Caco-2 (cell line): ENCODE measurements at regions not wholly inside any gene's neighbourhood (a gene's known extent, or its start where the extent isn't known, plus 50 kb on each side); places are given as distances from the start of the nearest gene placed in this dataset.
"Not testable (repeated sequence)": the region's sequence is repeated elsewhere in the genome, so short reads cannot be mapped to it uniquely, and the experiment has no call there.

Experiments
- BruUV-seq: library from RNA; stranded (reverse); fragments of 400-500 nt; replicated peaks from 2 replicates; lab custom pipeline; 2021; lab: Mats Ljungman, UMichigan
- CTCF ChIA-PET: fragments of 300-600 bp; sonication (Branson Sonifier 250); formaldehyde crosslinking; loops from one replicate; lab custom pipeline; 2022; ENCODE audit warnings: antibody characterized with exemption; lab: Charles Lee
- POLR2A ChIA-PET: fragments of 300-600 bp; sonication (Branson Sonifier 250); formaldehyde crosslinking; loops from one replicate; lab custom pipeline; 2022; ENCODE audit warnings: antibody characterized with exemption; lab: Charles Lee
- DNase-seq, 2 experiments: peaks; one replicate each; pipeline versions ENCODE4 v3.0.0 to v3.0.0-alpha.2; 2020 to 2022
- H3K27me3 ChIP-seq: replicated peaks from 2 replicates; pipeline ENCODE4 v1.6.0; 2011; ENCODE audit warnings: low read length; ENCODE audit not compliant: control insufficient read depth, insufficient read depth
- H3K36me3 ChIP-seq: 2 replicates; pipeline ENCODE4 v1.5.1; 2011; ENCODE audit warnings: low read length; ENCODE audit not compliant: control insufficient read depth, insufficient read depth
- H3K4me1 ChIP-seq: fragments of 250-450 bp; sonication (Bioruptor Pico); 2 replicates; pipeline ENCODE4 v1.5.1; 2020; ENCODE audit warnings: mild to moderate bottlenecking
- H3K4me3 ChIP-seq: 2 replicates; pipeline ENCODE4 v1.5.1; 2011; ENCODE audit warnings: low read depth, mild to moderate bottlenecking, control low read depth, low read length
- H3K9me3 ChIP-seq: fragments of 250-450 bp; sonication (Bioruptor Pico); 2 replicates; pipeline ENCODE4 v1.5.1; 2020; ENCODE audit warnings: mild to moderate bottlenecking, moderate library complexity
- H3K27ac Mint-ChIP-seq: one replicate; pipeline ENCODE4 v1.8.0; 2022; ENCODE audit warnings: mixed read lengths; ENCODE audit not compliant: unreplicated experiment
- H3K27me3 Mint-ChIP-seq: one replicate; pipeline ENCODE4 v1.8.0; 2022; ENCODE audit warnings: mixed read lengths; ENCODE audit not compliant: insufficient read depth, unreplicated experiment
- H3K36me3 Mint-ChIP-seq: one replicate; pipeline ENCODE4 v1.8.0; 2022; ENCODE audit warnings: mild to moderate bottlenecking, mixed read lengths; ENCODE audit not compliant: insufficient read depth, unreplicated experiment
- H3K4me1 Mint-ChIP-seq: one replicate; pipeline ENCODE4 v1.8.0; 2022; ENCODE audit warnings: low read depth, mixed read lengths; ENCODE audit not compliant: unreplicated experiment
- H3K4me3 Mint-ChIP-seq: one replicate; pipeline ENCODE4 v1.8.0; 2022; ENCODE audit warnings: mild to moderate bottlenecking, moderate library complexity, mixed read lengths; ENCODE audit not compliant: unreplicated experiment
- H3K9me3 Mint-ChIP-seq: one replicate; pipeline ENCODE4 v1.8.0; 2022; ENCODE audit warnings: mixed read lengths; ENCODE audit not compliant: unreplicated experiment
- CTCF ChIP-seq, 2 experiments: fragments of 200-600 bp in 1 of 2; IDR thresholded peaks; 1 replicate in 1 of 2; 2 replicates in 1 of 2; pipeline versions ENCODE4 v1.5.1 to v1.8.0; 2011 to 2022; ENCODE audit warnings: antibody characterized with exemption in 1 of 2, control low read depth in 1 of 2, inconsistent platforms in 1 of 2, low read depth in 1 of 2, low read length in 1 of 2, mild to moderate bottlenecking in 1 of 2, moderate library complexity in 1 of 2; ENCODE audit not compliant: insufficient read depth in 1 of 2, severe bottlenecking in 1 of 2, unreplicated experiment in 1 of 2
- intact Hi-C: fragments of 100-400 bp; cut with micrococcal nuclease; formaldehyde crosslinking; loops from one replicate; pipeline ENCODE4 v1.10.0; 2022; ENCODE audit not compliant: unreplicated experiment

DNA sequence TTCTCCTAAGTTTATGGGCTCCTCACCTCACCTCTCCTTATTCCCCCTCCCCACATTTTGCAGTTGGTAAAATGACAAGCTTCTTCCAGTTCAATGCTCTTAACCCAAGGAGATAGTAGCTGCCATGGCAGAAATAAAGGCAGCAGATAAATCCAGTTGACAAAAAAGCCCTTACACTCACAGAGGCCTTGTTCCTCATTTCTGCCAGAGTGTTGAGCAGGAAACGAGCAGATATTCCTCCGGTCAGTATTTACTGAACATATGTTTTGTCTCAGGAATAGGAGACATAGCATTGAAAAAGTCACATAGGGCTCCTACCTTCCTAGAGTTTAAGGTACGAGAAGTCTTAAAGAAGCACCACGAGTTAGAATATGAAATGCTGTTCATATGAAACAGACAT is 493.7 kb upstream of the TNP1 start:
- Histone ChIP-seq H3K9me3 (no peaks in the 10 kb centered on the region), H3K4me3 (no peak overlapping the region), H3K36me3 (no peaks in the 10 kb centered on the region), H3K4me1 (peaks cover 13% of the 10 kb centered on the region), H3K27me3 (no peaks in the 10 kb centered on the region)
- Mint-ChIP-seq H3K4me3 (no peak overlapping the region), H3K27me3 (no peaks in the 10 kb centered on the region), H3K4me1 (peaks cover 20% of the 10 kb centered on the region), H3K27ac (no peak overlapping the region), H3K9me3 (no peaks in the 10 kb centered on the region), H3K36me3 (no peaks in the 10 kb centered on the region)
- intact Hi-C loops: no loop called here
- CTCF ChIA-PET: no interaction called here
- DNase-seq: no peak
- POLR2A ChIA-PET: no interaction called here
- BruUV-seq: no TSS peak
- TF ChIP-seq CTCF (IDR thresholded peaks at IDR 0.05; ENCODE audit: insufficient read depth in 1 of 2, low read depth in 1 of 2, low read length in 1 of 2, severe bottlenecking in 1 of 2, unreplicated experiment in 1 of 2): no peak

DNA sequence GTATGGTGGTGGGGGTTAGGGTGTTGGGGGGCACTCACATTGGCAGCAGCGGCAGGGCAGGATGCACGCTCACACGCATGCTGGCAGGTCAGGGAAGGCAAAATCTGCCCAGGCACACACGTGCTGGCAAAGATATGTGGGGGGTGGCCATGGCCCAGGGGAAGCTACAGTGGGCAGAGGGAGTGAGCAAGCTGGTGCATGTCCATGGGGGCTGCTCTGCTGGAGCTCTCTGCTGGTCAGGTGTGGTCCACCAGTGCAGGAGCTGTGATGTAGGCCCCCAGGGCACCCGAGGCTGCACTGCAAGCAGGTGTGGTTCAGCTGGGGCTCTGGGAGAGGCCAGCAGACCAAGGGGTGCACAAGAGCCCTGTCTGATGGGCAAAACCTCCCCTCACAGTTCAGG is 491.5 kb upstream of the TNP1 start:
- POLR2A ChIA-PET: no interaction called here
- intact Hi-C loops: no loop called here

GRCh38 chr2:217349251-217349650 is 489.4 kb upstream of the TNP1 start:
- DNase-seq: no peak
- H3K4me1 Mint-ChIP-seq: no peaks in the 10 kb centered on the region
- no peak for TF ChIP-seq CTCF (IDR thresholded peaks at IDR 0.05; ENCODE audit: insufficient read depth in 1 of 2, low read depth in 1 of 2, low read length in 1 of 2, severe bottlenecking in 1 of 2, unreplicated experiment in 1 of 2)
- POLR2A ChIA-PET: no interaction called here
- H3K4me1 ChIP-seq: no peaks in the 10 kb centered on the region
- H3K4me3 ChIP-seq: no peak overlapping the region
- H3K9me3 Mint-ChIP-seq: no peaks in the 10 kb centered on the region
- H3K27ac Mint-ChIP-seq: no peak overlapping the region
- no TSS peak for BruUV-seq
- H3K36me3 Mint-ChIP-seq: no peaks in the 10 kb centered on the region
- H3K4me3 Mint-ChIP-seq: no peak overlapping the region
- CTCF ChIA-PET: no interaction called here
- H3K36me3 ChIP-seq: no peaks in the 10 kb centered on the region
- intact Hi-C loops: no loop called here
- no peaks in the 10 kb centered on the region for H3K27me3 Mint-ChIP-seq
- H3K27me3 ChIP-seq: no peaks in the 10 kb centered on the region
- peaks cover 4% of the 10 kb centered on the region; the same call in 1 of the 2 replicates for H3K9me3 ChIP-seq

More for the DNA sequence above, 491.5 kb upstream of the TNP1 start:
- Mint-ChIP-seq H3K27ac (no peak overlapping the region), H3K36me3 (no peaks in the 10 kb centered on the region), H3K9me3 (no peaks in the 10 kb centered on the region), H3K27me3 (no peaks in the 10 kb centered on the region), H3K4me1 (peaks cover 6% of the 10 kb centered on the region), H3K4me3 (no peak overlapping the region)
- Histone ChIP-seq H3K36me3 (no peaks in the 10 kb centered on the region), H3K9me3 (peaks cover 2% of the 10 kb centered on the region; the same call in 1 of the 2 replicates), H3K27me3 (no peaks in the 10 kb centered on the region), H3K4me1 (no peaks in the 10 kb centered on the region), H3K4me3 (no peak overlapping the region)
- DNase-seq: no peak
- TF ChIP-seq CTCF (IDR thresholded peaks at IDR 0.05; ENCODE audit: insufficient read depth in 1 of 2, low read depth in 1 of 2, low read length in 1 of 2, severe bottlenecking in 1 of 2, unreplicated experiment in 1 of 2): no peak
- CTCF ChIA-PET: no interaction called here
- BruUV-seq: no TSS peak

DNA sequence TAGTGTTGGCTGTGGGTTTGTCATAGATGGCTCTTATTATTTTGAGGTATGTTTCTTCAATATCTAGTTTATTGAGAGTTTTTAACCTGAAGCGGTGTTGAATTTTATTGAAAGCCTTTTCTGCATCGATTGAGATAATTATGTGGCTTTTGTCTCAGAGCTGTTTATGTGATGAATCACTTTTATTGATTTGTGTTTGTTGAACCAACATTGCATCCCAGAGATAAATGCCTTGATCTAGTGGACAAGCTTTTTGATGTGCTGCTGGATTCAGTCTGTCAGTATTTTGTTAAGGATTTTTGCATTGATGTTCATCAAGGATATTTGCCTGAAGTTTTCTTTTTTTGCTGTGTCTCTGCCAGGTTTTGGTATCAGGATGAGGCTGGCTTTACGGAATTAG is 487.8 kb upstream of the TNP1 start:
- H3K4me1 ChIP-seq, H3K4me3 Mint-ChIP-seq, CTCF ChIA-PET, H3K27me3 ChIP-seq, H3K36me3 ChIP-seq, H3K27me3 Mint-ChIP-seq, BruUV-seq, POLR2A ChIA-PET, H3K27ac Mint-ChIP-seq, H3K36me3 Mint-ChIP-seq, intact Hi-C loops, DNase-seq, H3K9me3 Mint-ChIP-seq, H3K4me3 ChIP-seq, H3K9me3 ChIP-seq, H3K4me1 Mint-ChIP-seq: not testable (repeated sequence)

- DNase-seq, H3K4me1 Mint-ChIP-seq, POLR2A ChIA-PET, CTCF ChIA-PET, H3K4me1 ChIP-seq, H3K27me3 Mint-ChIP-seq, H3K36me3 Mint-ChIP-seq, H3K4me3 Mint-ChIP-seq, H3K9me3 ChIP-seq, H3K4me3 ChIP-seq, H3K36me3 ChIP-seq, BruUV-seq, H3K27ac Mint-ChIP-seq, H3K27me3 ChIP-seq, H3K9me3 Mint-ChIP-seq, intact Hi-C loops: not testable (repeated sequence)
These were observed 486.2 kb upstream of the TNP1 start for GRCh38 chr2:217346043-217346442.
